HG02623 (cell line): ENCODE measurements at regions not wholly inside any gene's neighbourhood (a gene's known extent, or its start where the extent isn't known, plus 50 kb on each side); places are given as distances from the start of the nearest gene placed in this dataset.

Experiments used
- ATAC-seq: cut with Tn5 transposase; IDR thresholded peaks from one replicate; pipeline ENCODE4 v1.9.1; 2021; ENCODE audit warnings: moderate library complexity; ENCODE audit not compliant: unreplicated experiment

DNA sequence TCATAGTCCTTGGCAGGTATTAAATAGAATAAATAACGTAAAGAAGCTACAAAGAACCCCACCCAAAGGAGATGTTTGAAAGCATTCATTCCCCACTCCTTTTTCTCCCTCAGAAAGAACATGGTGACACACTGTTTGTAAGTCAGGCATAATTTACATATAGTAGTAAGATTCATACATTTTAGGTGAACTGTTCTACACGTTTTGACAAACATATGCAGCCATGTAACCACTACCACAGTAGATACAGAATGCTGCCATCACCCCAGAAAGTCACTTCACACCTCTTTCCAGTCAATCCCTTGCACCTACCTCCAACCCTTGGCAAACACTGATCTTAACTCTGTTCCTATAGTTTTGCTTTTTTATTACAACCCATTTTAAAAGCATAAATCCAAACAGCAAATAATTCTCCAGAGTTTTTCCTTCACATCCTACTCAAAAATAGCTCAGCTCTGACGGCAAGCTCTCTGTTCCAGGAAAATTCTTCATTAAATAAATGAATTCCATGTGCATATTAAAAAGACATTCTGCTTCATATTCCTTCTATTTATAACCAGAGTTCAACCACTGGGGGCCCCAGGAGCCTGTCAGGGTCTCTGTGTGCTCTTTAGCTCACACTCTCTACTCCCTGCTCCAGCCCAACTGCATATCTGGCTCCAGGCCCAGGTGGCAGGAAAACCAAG lies 258.8 kb downstream of the PLPP3 start:
- no peak for ATAC-seq

DNA sequence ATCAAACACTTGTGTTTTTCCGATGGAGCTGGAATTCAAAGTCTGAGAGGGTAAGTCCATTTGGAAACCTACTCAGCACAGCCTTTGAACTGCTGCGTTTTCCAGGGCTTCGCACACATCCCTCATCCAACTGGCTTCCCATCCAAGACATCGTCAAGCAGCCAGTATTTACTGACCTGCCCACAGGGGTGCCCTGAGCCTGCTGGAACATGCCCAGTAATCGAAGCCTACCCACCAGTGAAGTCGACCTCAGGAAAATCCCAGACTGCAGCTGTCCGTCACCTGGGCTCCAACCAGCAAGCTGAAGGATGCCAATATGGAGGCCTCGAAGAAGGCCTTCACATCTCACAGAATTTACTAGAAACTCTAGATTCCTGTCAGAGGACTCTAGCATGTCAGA lies 261.6 kb downstream of the PLPP3 start:
- ATAC-seq = no peak

DNA sequence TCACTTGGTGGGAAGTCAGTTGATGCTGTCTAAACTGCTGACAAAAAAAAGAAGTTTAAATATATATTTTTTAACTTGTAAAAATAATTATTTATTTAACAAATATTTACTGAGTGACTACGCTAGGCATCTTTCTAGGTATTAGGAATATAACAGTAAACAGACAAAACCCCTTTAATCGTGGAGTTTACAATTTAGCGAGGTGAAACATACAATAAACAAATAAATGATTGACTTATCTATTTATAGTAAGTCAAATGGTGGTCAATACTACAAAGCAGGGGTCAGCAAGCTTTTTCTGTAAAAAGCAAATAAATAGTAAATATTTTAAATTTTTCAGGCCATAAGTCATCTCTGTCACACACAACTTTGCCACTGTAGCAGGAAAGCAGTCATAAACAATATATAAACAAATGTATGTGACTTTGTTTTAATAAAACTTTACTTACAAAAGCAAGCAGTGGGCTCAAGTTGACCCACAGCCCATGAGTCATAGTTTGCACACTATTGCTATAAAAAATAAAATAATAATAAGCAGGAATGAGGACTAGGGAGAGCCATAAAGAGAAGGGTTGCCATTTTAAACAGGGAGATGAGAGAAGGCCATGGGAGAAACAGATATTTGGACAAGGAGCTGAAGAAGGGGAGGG lies 263.9 kb downstream of the PLPP3 start:
- ATAC-seq = no peak

DNA sequence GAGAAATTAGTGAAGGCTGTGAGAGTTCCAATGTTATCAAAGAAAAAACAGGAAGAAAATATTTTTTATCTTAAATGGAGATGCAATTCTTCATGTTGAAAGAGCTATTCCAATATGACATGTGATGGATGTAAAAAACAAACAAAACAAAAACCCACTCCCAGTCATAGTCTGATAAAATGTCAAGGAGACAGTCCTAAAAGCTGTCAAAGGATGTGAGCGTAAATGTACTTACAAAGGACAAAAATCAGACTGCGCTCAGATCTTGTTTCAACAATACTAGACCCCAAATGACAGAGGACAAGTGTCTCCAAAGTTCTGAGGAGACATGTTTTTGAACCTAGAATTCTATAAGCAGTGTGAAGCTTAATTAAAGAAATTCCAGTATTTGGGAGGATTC lies 265.8 kb downstream of the PLPP3 start:
- no peak for ATAC-seq

DNA sequence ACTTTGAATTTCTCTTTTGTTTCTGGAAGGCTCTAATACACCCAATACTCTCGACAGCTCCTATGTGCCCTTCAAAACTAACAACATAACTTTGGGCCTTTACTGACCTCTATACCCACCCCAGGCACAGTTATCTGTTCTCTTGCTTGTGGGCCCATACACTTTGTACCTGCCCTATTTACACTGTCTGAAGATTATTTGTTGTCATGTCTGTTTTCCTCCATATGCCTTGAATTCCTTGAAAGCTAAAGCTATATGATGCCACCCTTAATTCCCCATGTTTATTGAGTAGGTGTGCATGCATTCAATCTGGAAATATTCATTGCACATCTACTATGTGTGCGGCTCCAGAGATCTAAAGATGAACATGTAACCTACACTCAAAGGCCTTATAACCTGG lies 267.6 kb downstream of the PLPP3 start:
- no peak for ATAC-seq

DNA sequence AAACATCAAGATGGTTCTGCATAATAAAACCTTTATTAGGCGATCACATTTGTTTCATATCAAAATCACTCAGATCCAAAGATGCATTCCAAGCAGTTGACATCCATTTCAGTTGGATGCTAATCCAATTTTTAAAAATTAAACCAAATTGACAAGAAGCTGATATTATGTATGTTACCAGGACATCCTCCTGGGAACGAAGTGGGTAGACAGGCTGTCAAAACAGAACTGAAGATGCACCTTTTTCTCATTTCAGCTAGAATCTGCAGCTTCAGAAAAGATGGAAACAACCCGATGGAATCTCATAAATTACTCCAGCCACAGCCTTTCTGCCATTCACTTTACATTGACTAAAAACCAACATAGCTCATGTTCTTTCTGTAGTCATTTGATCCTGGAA lies 268.4 kb downstream of the PLPP3 start:
- no peak for ATAC-seq

DNA sequence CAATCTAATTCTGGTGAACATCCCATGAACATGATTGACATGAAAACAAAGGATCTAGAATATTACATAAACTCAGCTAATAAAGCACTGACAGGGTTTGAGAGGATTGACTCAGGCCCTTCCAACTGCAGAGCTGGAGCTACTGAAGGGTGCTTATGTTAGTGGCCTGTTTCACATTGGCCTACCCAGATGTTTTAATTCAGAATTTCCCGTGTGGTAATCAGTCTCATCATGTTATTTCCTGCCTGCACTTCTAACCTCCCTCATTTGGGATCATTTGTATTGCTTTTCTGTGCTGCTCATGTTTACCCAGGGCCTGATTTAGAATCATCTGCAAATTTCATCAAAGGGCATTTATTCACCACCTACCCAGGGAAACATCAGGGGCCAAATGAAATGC lies 270.3 kb downstream of the PLPP3 start:
- no peak for ATAC-seq

DNA sequence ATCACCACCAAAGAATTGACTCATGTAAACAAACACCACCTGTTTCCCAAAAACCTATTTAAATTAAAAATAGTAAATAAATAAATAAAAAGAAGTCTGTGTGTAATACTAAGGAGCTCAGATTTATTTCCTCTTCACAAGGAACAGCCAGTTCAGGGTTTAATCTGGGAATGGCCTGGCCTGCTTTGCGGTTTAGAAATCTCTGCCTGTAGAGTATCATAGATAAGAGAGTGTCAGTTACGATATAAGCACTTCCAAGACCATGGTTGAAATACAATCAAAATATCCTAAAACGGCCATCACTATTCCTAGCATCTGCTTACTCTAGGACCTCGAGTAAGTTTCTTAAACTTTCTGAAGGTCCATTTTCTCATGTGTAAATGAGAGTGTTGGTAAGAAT lies 274.4 kb downstream of the PLPP3 start:
- no peak for ATAC-seq

DNA sequence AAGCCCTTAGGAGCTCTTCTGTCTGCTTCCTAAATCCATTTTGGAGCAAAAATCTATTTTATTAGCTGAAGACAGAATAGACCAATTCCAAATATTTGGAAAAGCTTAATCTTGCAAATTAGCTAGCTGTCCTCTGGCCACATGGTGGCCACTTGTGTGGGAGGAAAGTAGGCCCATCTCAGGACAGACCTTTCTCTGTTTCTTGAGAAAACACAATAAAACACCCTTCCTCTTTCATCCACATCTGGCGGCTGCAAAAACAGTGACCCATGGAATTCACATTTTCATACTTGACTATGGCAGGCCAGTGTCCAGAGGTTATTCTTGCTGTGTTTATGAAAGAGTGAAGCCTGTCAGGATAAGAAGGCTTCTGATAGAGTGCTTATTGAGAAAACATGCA lies 275.6 kb downstream of the PLPP3 start:
- no peak for ATAC-seq

DNA sequence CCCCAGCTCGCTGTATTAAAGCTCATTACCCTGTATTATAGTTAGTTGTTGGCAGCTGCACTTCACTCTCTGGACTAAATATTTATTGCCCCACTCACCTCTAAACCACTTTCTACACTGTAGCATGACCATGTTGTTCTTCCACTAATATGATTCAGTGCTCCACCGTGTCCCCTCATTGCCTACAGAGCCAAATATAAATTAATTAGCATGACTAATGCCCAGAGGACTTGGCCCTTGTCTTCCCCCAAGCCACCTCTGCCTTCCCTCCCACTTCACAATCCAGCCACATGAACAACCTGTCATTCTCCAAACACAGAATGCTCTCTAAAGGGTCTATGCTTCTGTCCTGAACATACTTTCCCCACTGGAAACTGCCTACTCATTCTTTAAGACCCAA lies 276.5 kb downstream of the PLPP3 start:
- no peak for ATAC-seq

DNA sequence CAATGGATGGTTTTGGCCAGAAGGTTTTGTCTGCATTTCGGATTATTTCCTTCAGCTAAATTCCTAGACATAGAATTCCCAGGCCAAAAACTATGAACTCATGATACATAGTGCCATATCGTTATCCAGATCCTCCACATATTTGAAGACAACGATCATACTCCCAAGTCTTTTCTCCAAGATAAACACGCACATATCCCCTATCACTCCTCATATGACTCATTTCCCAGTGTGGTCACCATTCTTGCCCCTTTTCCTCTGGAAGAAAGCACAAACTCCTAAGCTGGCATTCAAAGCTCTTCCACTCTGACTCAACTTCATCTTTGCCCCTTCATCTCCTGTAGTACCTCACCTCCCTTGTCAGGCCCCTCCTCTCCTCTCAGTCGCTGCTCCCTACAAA lies 277.6 kb downstream of the PLPP3 start:
- ATAC-seq = no peak

DNA sequence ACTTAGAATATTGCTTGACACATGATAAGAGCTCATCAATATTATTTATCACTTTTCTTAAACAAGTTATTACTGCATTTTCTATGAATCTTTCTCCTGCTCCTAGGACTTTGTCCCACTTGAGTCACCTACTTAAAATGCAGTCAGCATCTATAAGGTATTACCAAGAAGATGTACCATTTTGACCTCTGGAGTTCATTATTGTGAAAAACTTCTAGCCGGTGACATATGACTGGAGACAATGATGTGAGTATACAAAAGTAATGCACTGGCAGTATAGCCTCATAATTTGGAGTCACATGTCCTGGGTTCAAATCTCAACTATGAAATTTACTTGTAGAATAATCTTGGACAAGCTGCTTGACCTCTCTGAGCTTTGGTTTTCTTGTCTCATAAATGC lies 278.5 kb downstream of the PLPP3 start:
- ATAC-seq = no peak

DNA sequence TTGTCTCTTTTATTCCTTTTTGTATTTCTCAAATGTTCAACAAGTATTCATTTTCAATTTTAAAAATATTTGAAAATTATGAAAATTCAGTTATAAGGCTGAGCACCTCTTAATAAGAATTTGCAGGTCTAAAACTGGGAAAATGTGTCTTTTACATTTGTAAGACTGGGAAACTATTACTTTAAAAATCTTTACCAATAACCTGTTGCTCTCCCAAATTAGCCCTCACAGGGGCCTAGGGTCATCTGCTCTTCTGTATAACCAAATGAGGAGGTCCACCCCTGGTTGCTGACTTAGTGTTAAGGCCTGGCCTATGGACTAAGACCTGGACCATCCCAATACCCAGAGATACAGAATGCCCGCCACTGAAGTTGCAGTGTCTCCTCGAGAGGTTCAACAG lies 280.5 kb downstream of the PLPP3 start:
- no peak for ATAC-seq

DNA sequence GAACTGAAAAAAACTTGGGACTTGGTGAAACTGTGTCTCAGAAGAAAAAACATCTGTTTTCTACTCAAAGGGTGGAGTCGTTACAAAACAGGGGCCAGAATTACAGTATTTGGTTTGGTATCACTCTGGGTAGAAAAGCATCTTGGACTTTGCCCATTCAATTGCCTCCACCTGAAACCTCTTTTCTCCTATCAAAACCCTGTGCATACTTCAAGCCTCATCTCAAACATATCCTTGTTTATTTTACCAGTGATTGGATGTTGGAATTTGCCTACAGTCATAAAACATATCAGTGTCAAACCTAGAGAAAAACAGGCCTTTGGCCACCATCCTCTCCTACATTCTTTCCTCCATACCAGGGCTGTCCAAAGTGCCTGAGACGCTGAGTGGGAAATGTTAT lies 281.5 kb downstream of the PLPP3 start:
- ATAC-seq = no peak

DNA sequence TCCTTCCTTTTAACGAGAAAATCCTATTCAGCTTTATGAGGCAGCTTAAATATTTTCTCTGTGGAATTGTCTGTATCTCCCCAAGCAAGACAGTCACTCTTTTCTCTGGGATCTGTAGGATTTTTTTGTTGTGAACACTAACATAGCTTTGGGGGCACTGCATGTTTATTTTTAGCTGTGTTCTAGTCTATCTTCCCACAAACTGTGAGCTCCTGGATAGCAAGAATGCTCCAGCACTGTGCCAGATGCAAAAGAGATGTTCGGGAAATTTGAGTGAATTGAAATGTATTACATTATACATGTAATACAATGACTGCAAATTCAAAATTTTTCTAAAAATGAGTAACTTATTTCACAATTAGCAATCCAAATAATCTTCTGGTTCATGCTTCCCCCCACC lies 282.2 kb downstream of the PLPP3 start:
- ATAC-seq = no peak

DNA sequence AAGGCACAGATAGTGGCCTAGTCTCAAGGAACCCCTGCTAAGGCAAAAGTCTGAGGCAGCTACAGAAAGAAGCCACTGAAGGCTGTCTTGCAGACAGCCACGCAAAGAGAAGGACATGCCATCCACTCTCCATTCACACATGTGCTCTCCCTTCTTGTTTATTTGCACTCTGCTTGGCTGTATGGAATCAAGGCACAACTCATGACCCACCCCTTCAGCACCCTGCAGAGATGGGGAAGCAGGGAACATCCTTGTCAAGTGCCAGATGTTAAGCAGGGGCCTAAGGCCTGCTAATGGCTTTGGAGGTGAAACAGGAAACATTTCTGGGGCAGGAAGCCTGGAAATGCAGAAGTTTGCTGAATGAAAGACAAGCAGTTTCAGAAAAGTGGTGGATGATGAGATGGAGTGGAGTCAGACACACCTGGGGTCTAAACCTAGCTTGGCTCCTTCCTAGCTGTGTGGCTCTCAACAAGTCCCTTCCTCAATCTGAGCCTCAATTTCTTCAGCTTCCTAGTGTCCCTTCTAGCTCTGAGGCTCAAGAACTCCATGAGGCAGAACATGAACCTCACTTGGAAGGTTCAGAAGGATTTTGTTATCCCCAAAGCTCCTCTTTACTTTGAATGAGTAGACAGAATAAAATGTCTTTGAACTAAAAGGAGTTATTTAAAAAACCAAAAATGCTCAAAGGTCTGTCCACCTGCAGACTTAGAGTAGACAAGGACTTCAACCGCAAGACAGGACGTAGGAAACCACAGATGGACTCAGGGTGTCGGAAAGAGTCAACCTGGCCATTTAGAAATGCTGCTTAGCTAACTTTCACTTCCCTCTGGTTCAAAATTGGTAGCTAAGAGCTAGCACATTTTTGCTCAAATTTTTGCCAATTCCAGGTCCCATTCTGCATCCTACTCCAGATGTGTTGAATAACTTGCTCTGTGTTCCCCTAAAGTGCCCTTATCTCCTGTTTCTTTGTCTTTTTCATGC lies 283.1 kb downstream of the PLPP3 start:
- no peak for ATAC-seq

DNA sequence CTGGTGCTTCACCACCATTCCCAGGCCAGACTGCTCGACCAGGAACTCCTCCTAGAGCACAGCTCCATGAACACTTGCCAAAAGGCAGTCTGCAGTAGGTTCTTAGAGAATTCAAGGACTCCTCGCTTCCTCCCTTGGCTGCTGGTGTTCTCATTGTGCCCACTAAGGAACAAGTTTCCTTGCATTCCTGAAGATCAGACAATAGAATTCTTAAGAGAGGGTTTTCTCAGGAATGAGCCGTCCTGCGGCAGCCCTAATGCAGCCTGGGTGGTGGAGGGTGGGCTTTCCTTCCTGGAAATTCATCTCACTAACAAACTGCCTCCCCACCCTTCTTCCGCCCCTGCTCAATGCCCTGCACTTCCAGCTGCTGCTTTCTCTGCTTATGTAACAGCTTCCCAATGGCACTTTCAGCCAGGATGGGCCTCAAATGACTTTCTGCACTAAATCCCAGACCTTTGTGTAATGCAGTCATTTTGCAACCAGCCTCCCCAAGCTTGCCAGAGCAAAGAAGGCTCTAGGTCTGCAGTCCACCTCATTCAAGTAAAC lies 287.9 kb downstream of the PLPP3 start:
- ATAC-seq = no peak

DNA sequence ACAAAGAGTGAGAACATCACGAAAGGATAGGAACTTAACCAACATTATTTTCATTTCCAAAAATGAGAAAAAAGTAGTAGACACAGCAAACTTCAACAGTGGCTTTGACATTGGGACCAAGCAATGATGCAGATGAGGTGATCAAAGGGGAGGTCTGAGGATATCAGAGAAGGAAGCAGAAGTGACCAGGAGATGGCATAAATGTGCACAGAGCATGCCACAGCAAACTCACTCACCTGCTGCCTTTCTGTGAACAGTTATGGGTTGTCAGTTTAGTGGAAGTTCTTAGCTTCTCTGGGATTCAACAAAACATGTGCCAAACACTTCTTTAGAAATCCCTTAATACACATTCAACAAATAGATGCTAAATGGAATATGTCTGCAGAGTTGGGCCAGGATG lies 290.1 kb downstream of the PLPP3 start:
- ATAC-seq = no peak

DNA sequence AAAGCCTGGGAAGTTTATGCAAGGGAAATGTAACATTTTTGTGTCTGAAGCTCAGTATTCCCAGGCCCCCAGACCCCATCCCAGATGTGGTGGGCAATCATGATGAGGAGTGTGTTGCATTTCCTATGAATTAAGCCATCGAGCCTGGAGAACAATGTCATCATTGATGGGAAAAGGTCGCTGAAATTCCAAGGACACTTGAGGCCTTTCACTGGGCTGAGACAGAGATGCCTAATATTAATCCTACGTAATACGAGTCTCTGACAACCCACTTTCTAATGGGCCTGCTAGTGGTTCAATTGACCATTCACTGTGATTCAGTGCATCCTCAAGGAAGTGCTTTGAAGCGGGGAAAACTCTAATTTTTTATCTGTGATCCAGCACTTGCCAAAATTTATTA lies 291.6 kb downstream of the PLPP3 start:
- no peak for ATAC-seq

DNA sequence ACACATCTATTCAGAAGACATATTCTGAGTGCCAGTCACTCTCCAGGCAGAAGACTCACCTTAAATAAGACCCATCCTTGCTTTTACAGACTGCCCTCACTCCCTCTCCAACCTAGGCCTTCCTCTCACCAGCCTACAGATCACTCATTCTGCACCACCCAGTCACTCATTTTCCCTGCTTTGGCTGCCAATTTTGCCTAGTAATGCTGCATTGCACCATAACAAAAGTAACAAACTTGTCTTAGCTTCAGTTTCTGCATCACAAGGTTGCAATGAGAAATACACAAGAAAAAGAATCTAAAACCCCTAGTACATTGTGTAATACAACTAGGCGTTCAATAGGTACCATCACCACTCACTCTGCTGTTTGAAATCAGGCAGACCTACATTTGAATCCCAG lies 292.4 kb downstream of the PLPP3 start:
- no peak for ATAC-seq

DNA sequence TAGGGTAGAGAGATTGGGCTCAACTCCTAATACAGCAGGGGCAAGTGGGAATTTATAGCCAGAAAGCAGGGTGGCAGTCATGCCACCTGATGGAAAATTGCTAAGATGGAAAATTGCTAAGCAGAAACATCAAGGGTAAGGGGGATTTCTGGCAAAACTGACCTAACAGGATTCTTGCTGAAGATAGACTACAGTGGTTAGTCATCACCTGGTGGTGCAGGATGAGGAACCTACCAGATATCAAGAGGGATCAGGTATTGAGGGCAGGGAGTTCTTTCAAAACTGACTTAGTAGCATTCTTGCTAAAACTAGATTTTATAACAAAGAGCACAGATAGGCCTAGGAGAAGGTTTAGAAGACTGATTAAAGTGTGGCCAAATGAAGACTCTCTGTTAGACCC lies 292.9 kb downstream of the PLPP3 start:
- ATAC-seq = no peak
